ENCODE measurements at regions not wholly inside any gene's neighbourhood (a gene's known extent, or its start where the extent isn't known, plus 50 kb on each side); places are given as distances from the start of the nearest gene placed in this dataset.

DNA sequence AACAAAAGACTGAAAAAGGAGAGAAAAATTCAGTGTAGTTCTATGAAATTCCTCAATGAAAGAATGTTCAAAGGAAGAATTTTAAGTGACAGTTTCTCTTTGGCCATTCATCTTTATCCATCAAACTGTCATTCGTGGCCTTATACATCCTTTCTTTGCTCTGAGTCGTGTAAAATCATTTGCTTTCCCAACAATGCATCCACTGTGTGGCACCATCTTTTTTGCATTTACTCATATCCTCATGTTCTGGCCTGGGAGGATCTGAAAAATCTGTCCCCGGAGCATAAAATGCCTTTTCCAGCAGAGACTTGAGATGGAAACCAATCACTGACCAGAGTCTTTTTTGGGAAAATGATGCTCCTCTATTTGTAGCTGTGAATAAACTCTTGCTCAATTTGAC lies 240.3 kb upstream of the ETAA1 start:
- no CpG with 5 or more reads among the region's 3 CpGs for WGBS (ENCODE audit: extremely low coverage, insufficient read length, low lambda C conversion rate)
- Histone ChIP-seq H3K23me2 (ENCODE audit: insufficient read length, low read depth, low read length, poor library complexity, severe bottlenecking) (no peaks in the 10 kb centered on the region), H2AK5ac (ENCODE audit: insufficient read length, low read length) (no peak overlapping the region)

More for the DNA sequence above, 240.3 kb upstream of the ETAA1 start:
- Mint-ChIP-seq H3K27ac (no peak overlapping the region), H3K36me3 (ENCODE audit: insufficient read depth in 1 of 3, low read depth in 3 of 3) (peaks cover 0 to 8% (median 1%) of the 10 kb centered on the region in 3 experiments; a peak in 2 of 7 replicates), H3K27me3 (ENCODE audit: low read depth) (no peaks in the 10 kb centered on the region), H3K4me1 (no peaks in the 10 kb centered on the region), H3K4me3 (no peak overlapping the region), H3K9me3 (peaks cover 13% of the 10 kb centered on the region in 2 experiments; a peak in 4 of 5 replicates)
- Histone ChIP-seq H4K5ac (ENCODE audit: insufficient read length, low read depth, low read length) (no peak overlapping the region), H2BK120ac (ENCODE audit: low read depth, low read length, poor library complexity, severe bottlenecking) (no peak overlapping the region), H3K14ac (ENCODE audit: insufficient read depth, low read length) (no peak overlapping the region), H3K9ac (ENCODE audit: extremely low read depth, insufficient read length, low read length) (no peak overlapping the region), H3K4ac (ENCODE audit: low read depth, low read length) (no peak overlapping the region), H3K27me3 (ENCODE audit: insufficient read depth, low read length) (no peaks in the 10 kb centered on the region), H3K79me2 (ENCODE audit: insufficient read depth, low read length) (0 out of 2 replicates have a peak, but pooled peaks cover 1% of the 10 kb centered on the region), H4K20me1 (ENCODE audit: control insufficient read depth, insufficient read depth, insufficient read length) (no peaks in the 10 kb centered on the region), H2BK15ac (ENCODE audit: low read depth, low read length) (no peak overlapping the region), H3K27ac (ENCODE audit: insufficient read length, low read depth, low read length) (no peak overlapping the region), H3K4me1 (ENCODE audit: insufficient read depth, low read length) (peaks cover 2% of the 10 kb centered on the region; the same call in 1 of the 2 replicates), H3K9me3 (ENCODE audit: control insufficient read depth, low read depth, low read length) (no peaks in the 10 kb centered on the region), H4K91ac (ENCODE audit: insufficient read length, low read depth, low read length) (no peak overlapping the region), H3K23ac (ENCODE audit: insufficient read length, low read depth, low read length) (no peak overlapping the region), H2BK5ac (ENCODE audit: insufficient read length, low read length) (no peak overlapping the region), H3K18ac (ENCODE audit: insufficient read length, low read depth, low read length) (no peak overlapping the region), H4K8ac (replicated peaks; ENCODE audit: insufficient read length, low read depth, low read length) (no peak overlapping the region), H2BK20ac (ENCODE audit: low read depth, low read length, poor library complexity, severe bottlenecking) (no peak overlapping the region), H2AFZ (ENCODE audit: low read length) (no peak overlapping the region), H3K56ac (ENCODE audit: insufficient read length, low read depth, low read length) (no peak overlapping the region), H3K4me2 (ENCODE audit: insufficient read depth, insufficient read length, low read length) (no peak overlapping the region), H3K79me1 (ENCODE audit: insufficient read depth, low read depth, low read length, poor library complexity, severe bottlenecking) (no peaks in the 10 kb centered on the region), H3T11ph (ENCODE audit: low read length) (no peak overlapping the region), H2BK12ac (ENCODE audit: insufficient read length, low read depth, low read length) (no peak overlapping the region)
- no peak for DNase-seq
- TF ChIP-seq, protein P1, sequence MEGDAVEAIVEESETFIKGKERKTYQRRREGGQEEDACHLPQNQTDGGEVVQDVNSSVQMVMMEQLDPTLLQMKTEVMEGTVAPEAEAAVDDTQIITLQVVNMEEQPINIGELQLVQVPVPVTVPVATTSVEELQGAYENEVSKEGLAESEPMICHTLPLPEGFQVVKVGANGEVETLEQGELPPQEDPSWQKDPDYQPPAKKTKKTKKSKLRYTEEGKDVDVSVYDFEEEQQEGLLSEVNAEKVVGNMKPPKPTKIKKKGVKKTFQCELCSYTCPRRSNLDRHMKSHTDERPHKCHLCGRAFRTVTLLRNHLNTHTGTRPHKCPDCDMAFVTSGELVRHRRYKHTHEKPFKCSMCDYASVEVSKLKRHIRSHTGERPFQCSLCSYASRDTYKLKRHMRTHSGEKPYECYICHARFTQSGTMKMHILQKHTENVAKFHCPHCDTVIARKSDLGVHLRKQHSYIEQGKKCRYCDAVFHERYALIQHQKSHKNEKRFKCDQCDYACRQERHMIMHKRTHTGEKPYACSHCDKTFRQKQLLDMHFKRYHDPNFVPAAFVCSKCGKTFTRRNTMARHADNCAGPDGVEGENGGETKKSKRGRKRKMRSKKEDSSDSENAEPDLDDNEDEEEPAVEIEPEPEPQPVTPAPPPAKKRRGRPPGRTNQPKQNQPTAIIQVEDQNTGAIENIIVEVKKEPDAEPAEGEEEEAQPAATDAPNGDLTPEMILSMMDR (conservative IDR thresholded peaks at IDR 0.05): no peak

Data from H9 (cell line).